Testis (tissue), 2 donors: ENCODE measurements at regions not wholly inside any gene's neighbourhood (a gene's known extent, or its start where the extent isn't known, plus 50 kb on each side); places are given as distances from the start of the nearest gene placed in this dataset.

Experiments used
- DNase-seq: peaks from one replicate; pipeline ENCODE4 v3.0.0-alpha.2; 2019
- H3K27ac ChIP-seq, 2 donors: fragments of 200-600 bp; sonication (generic); one replicate each; pipeline ENCODE4 v1.5.1; 2019
- H3K27me3 ChIP-seq: fragments of 200-600 bp; sonication (generic); one replicate; pipeline ENCODE4 v1.5.1; 2019
- H3K36me3 ChIP-seq: fragments of 200-600 bp; sonication (generic); one replicate; pipeline ENCODE4 v1.5.1; 2017; ENCODE audit warnings: low read depth; ENCODE audit errors: missing control alignments
- H3K4me1 ChIP-seq: fragments of 200-600 bp; sonication (generic); one replicate; pipeline ENCODE4 v1.5.1; 2019
- H3K4me3 ChIP-seq, 2 donors: fragments of 200-600 bp; sonication (generic); one replicate each; pipeline ENCODE4 v1.5.1; 2017 to 2019
- H3K9me3 ChIP-seq: fragments of 200-600 bp; sonication (generic); one replicate; pipeline ENCODE4 v1.5.1; 2017
- CTCF ChIP-seq, 3 experiments: fragments of 450-650 bp in 2 of 3; fragments of 200-600 bp in 1 of 3; sonication (generic) in 1 of 3; IDR thresholded peaks; one replicate each; pipeline ENCODE4 v1.5.1; 2016 to 2019; ENCODE audit warnings: antibody characterized with exemption in 3 of 3, mild to moderate bottlenecking in 2 of 3, moderate library complexity in 1 of 3
- POLR2A ChIP-seq: fragments of 450-650 bp; IDR thresholded peaks from one replicate; pipeline ENCODE4 v1.6.1; 2017; ENCODE audit warnings: antibody characterized with exemption, mild to moderate bottlenecking, moderate library complexity
- WGBS, 2 donors: methylation state at CpG; one replicate each; pipeline ENCODE4 v1.1.5; 2018; 5-methylcytosine and 5-hydroxymethylcytosine counted together
- intact Hi-C: fragments of 100-400 bp; cut with DNase I; formaldehyde crosslinking; loops from one replicate; pipeline ENCODE4 v1.15.1; 2023; ENCODE audit warnings: low total_unique reads

GRCh38 chr3:68648494-68648893 lies 283.9 kb downstream of the TAFA4 start:
- H3K27ac ChIP-seq: no peak overlapping the region
- H3K9me3 ChIP-seq: no peaks in the 10 kb centered on the region
- no peaks in the 10 kb centered on the region for H3K36me3 ChIP-seq
- TF ChIP-seq POLR2A (no peak), CTCF (IDR thresholded peaks at IDR 0.05) (no peak)
- H3K27me3 ChIP-seq: no peaks in the 10 kb centered on the region
- no peak for DNase-seq
- no peak overlapping the region for H3K4me3 ChIP-seq
- WGBS, 2 donors: 86 to 90% methylated on average over 2 of the region's 2 CpGs
- intact Hi-C loops: no loop called here
- no peaks in the 10 kb centered on the region for H3K4me1 ChIP-seq

GRCh38 chr3:68631850-68632545 lies 300.3 kb downstream of the TAFA4 start:
- H3K4me1 ChIP-seq: no peaks in the 10 kb centered on the region
- 51 to 56% methylated on average over 7 of the region's 7 CpGs for WGBS, 2 donors

GRCh38 chr3:68620211-68620610 lies 312.1 kb downstream of the TAFA4 start:
- intact Hi-C loops: no loop called here
- H3K4me1 ChIP-seq: no peaks in the 10 kb centered on the region
- WGBS, 2 donors: 61 to 68% methylated on average over 6 of the region's 6 CpGs

More at GRCh38 chr3:68631850-68632545, 300.3 kb downstream of the TAFA4 start:
- no peak overlapping the region for H3K4me3 ChIP-seq
- no peak for DNase-seq
- H3K27me3 ChIP-seq: no peaks in the 10 kb centered on the region
- TF ChIP-seq CTCF (IDR thresholded peaks at IDR 0.05): no peak
- no peak for TF ChIP-seq POLR2A
- intact Hi-C loops: no loop called here
- H3K27ac ChIP-seq: no peak overlapping the region
- no peaks in the 10 kb centered on the region for H3K9me3 ChIP-seq
- H3K36me3 ChIP-seq: no peaks in the 10 kb centered on the region

GRCh38 chr3:68614087-68614486 lies 318.3 kb downstream of the TAFA4 start:
- H3K27ac ChIP-seq: no peak overlapping the region
- no peak for DNase-seq
- intact Hi-C loops: no loop called here
- H3K27me3 ChIP-seq: no peaks in the 10 kb centered on the region
- no peaks in the 10 kb centered on the region for H3K9me3 ChIP-seq
- H3K4me3 ChIP-seq: no peak overlapping the region
- H3K36me3 ChIP-seq: no peaks in the 10 kb centered on the region
- H3K4me1 ChIP-seq: no peaks in the 10 kb centered on the region
- 80 to 84% methylated on average over 6 of the region's 6 CpGs for WGBS, 2 donors
- TF ChIP-seq CTCF (IDR thresholded peaks at IDR 0.05): no peak
- TF ChIP-seq POLR2A: no peak

More at GRCh38 chr3:68620211-68620610, 312.1 kb downstream of the TAFA4 start:
- H3K27me3 ChIP-seq: no peaks in the 10 kb centered on the region
- no peaks in the 10 kb centered on the region for H3K36me3 ChIP-seq
- no peak overlapping the region for H3K27ac ChIP-seq
- TF ChIP-seq POLR2A: no peak
- no peak for TF ChIP-seq CTCF (IDR thresholded peaks at IDR 0.05)
- peak; percentile 58 for DNase-seq
- H3K4me3 ChIP-seq: no peak overlapping the region
- H3K9me3 ChIP-seq: no peaks in the 10 kb centered on the region

- H3K9me3 ChIP-seq: no peaks in the 10 kb centered on the region
- no peaks in the 10 kb centered on the region for H3K36me3 ChIP-seq
- no peak for DNase-seq
- H3K4me1 ChIP-seq: no peaks in the 10 kb centered on the region
- no peaks in the 10 kb centered on the region for H3K27me3 ChIP-seq
- no peak overlapping the region for H3K4me3 ChIP-seq
- TF ChIP-seq CTCF (IDR thresholded peaks at IDR 0.05): no peak
- WGBS, 2 donors: 95 to 100% methylated on average over 1 to 2 of the region's 2 CpGs
- no peak overlapping the region for H3K27ac ChIP-seq
- intact Hi-C loops: no loop called here
These were observed 361.0 kb downstream of the TAFA4 start for GRCh38 chr3:68571321-68571720.
